ENCODE measurements at regions not wholly inside any gene's neighbourhood (a gene's known extent, or its start where the extent isn't known, plus 50 kb on each side); places are given as distances from the start of the nearest gene placed in this dataset.

- Histone ChIP-seq H3K9me3 (ENCODE audit: control insufficient read depth, insufficient read depth, low read length) (no peaks in the 10 kb centered on the region), H3K79me2 (ENCODE audit: control insufficient read depth, low read length) (no peaks in the 10 kb centered on the region), H4K20me1 (ENCODE audit: control insufficient read depth, insufficient read depth, low read depth, low read length) (no peaks in the 10 kb centered on the region), H3K36me3 (ENCODE audit: control insufficient read depth, low read length) (no peaks in the 10 kb centered on the region), H3K4me1 (ENCODE audit: control insufficient read depth, low read length) (peaks cover 10% of the 10 kb centered on the region), H3F3A (ENCODE audit: control insufficient read depth, insufficient read depth) (no peaks in the 10 kb centered on the region), H3K4me3 (ENCODE audit: low read length) (no peak overlapping the region), H3K4me2 (ENCODE audit: low read length) (no peak overlapping the region), H3K27me3 (ENCODE audit: control insufficient read depth, low read length) (no peaks in the 10 kb centered on the region), H3K9me2 (replicated peaks; ENCODE audit: control insufficient read depth, low read length) (no peaks in the 10 kb centered on the region), H3K27ac (ENCODE audit: low read depth, low read length) (no peak overlapping the region)
- no peak for TF ChIP-seq CTCF (IDR thresholded peaks at IDR 0.05; ENCODE audit: low read depth, low read length, poor library complexity, severe bottlenecking)
- no peak for TF ChIP-seq EZH2phosphoT487 (IDR thresholded peaks at IDR 0.05; ENCODE audit: borderline replicate concordance, low read length)
These were observed 585.1 kb downstream of the SLC4A3 start for GRCh38 chr2:220212296-220213080.

- Histone ChIP-seq H3F3A (ENCODE audit: control insufficient read depth, insufficient read depth) (no peaks in the 10 kb centered on the region), H3K4me1 (ENCODE audit: control insufficient read depth, low read length) (no peaks in the 10 kb centered on the region), H3K9me2 (replicated peaks; ENCODE audit: control insufficient read depth, low read length) (no peaks in the 10 kb centered on the region), H3K79me2 (ENCODE audit: control insufficient read depth, low read length) (no peaks in the 10 kb centered on the region), H3K9me3 (ENCODE audit: control insufficient read depth, insufficient read depth, low read length) (no peaks in the 10 kb centered on the region), H4K20me1 (ENCODE audit: control insufficient read depth, insufficient read depth, low read depth, low read length) (no peaks in the 10 kb centered on the region), H3K27me3 (ENCODE audit: control insufficient read depth, low read length) (no peaks in the 10 kb centered on the region), H3K36me3 (ENCODE audit: control insufficient read depth, low read length) (no peaks in the 10 kb centered on the region), H3K4me3 (ENCODE audit: low read length) (no peak overlapping the region), H3K4me2 (ENCODE audit: low read length) (no peak overlapping the region), H3K27ac (ENCODE audit: low read depth, low read length) (no peak overlapping the region)
- TF ChIP-seq EZH2phosphoT487 (IDR thresholded peaks at IDR 0.05; ENCODE audit: borderline replicate concordance, low read length) = no peak
- TF ChIP-seq CTCF (IDR thresholded peaks at IDR 0.05; ENCODE audit: low read depth, low read length, poor library complexity, severe bottlenecking) = no peak
These were observed 588.4 kb downstream of the SLC4A3 start for GRCh38 chr2:220215785-220216184.

GRCh38 chr2:220219371-220219770 lies 591.9 kb downstream of the SLC4A3 start:
- no peak for TF ChIP-seq CTCF (IDR thresholded peaks at IDR 0.05; ENCODE audit: low read depth, low read length, poor library complexity, severe bottlenecking)
- no peak for TF ChIP-seq EZH2phosphoT487 (IDR thresholded peaks at IDR 0.05; ENCODE audit: borderline replicate concordance, low read length)
- Histone ChIP-seq H3K27ac (ENCODE audit: low read depth, low read length) (no peak overlapping the region), H3K79me2 (ENCODE audit: control insufficient read depth, low read length) (no peaks in the 10 kb centered on the region), H3K9me2 (replicated peaks; ENCODE audit: control insufficient read depth, low read length) (no peaks in the 10 kb centered on the region), H3F3A (ENCODE audit: control insufficient read depth, insufficient read depth) (no peaks in the 10 kb centered on the region), H3K27me3 (ENCODE audit: control insufficient read depth, low read length) (no peaks in the 10 kb centered on the region), H3K4me2 (ENCODE audit: low read length) (no peak overlapping the region), H3K4me3 (ENCODE audit: low read length) (no peak overlapping the region), H4K20me1 (ENCODE audit: control insufficient read depth, insufficient read depth, low read depth, low read length) (no peaks in the 10 kb centered on the region), H3K9me3 (ENCODE audit: control insufficient read depth, insufficient read depth, low read length) (no peaks in the 10 kb centered on the region), H3K36me3 (ENCODE audit: control insufficient read depth, low read length) (no peaks in the 10 kb centered on the region), H3K4me1 (ENCODE audit: control insufficient read depth, low read length) (no peaks in the 10 kb centered on the region)
